ENCODE measurements at regions not wholly inside any gene's neighbourhood (a gene's known extent, or its start where the extent isn't known, plus 50 kb on each side); places are given as distances from the start of the nearest gene placed in this dataset.
"Not testable (repeated sequence)": the region's sequence is repeated elsewhere in the genome, so short reads cannot be mapped to it uniquely, and the experiment has no call there.

- TF ChIP-seq CTCF (IDR thresholded peaks at IDR 0.05; ENCODE audit: low read depth, low read length, missing control alignments): no peak
- DNase-seq (ENCODE audit: low read depth): no peak
- H3K4me3 ChIP-seq (ENCODE audit: low read depth, low read length): no peak overlapping the region
These were observed 1465.3 kb upstream of the GBE1 start for GRCh38 chr3:83226751-83227150.

- no peak overlapping the region for H3K4me3 ChIP-seq (ENCODE audit: low read depth, low read length)
- no peak for DNase-seq (ENCODE audit: low read depth)
These were observed 1462.8 kb upstream of the GBE1 start for GRCh38 chr3:83224101-83224868.

GRCh38 chr3:83218383-83219200, 1457.1 kb upstream of the GBE1 start:
- H3K4me3 ChIP-seq (ENCODE audit: low read depth, low read length): no peak overlapping the region
- no peak for TF ChIP-seq CTCF (IDR thresholded peaks at IDR 0.05; ENCODE audit: low read depth, low read length, missing control alignments)
- no peak for DNase-seq (ENCODE audit: low read depth)

More at GRCh38 chr3:83224101-83224868, 1462.8 kb upstream of the GBE1 start:
- TF ChIP-seq CTCF (IDR thresholded peaks at IDR 0.05; ENCODE audit: low read depth, low read length, missing control alignments): no peak

- DNase-seq (ENCODE audit: low read depth); H3K4me3 ChIP-seq (ENCODE audit: low read depth, low read length): not testable (repeated sequence)
These were observed 1456.2 kb upstream of the GBE1 start for GRCh38 chr3:83217595-83218118.

- DNase-seq (ENCODE audit: low read depth): no peak
- no peak overlapping the region for H3K4me3 ChIP-seq (ENCODE audit: low read depth, low read length)
- TF ChIP-seq CTCF (IDR thresholded peaks at IDR 0.05; ENCODE audit: low read depth, low read length, missing control alignments): no peak
These were observed 1455.6 kb upstream of the GBE1 start for GRCh38 chr3:83216919-83217594.

- no peak for TF ChIP-seq CTCF (IDR thresholded peaks at IDR 0.05; ENCODE audit: low read depth, low read length, missing control alignments)
- DNase-seq (ENCODE audit: low read depth): no peak
- H3K4me3 ChIP-seq (ENCODE audit: low read depth, low read length): no peak overlapping the region
These were observed 1433.8 kb upstream of the GBE1 start for GRCh38 chr3:83195243-83195642.

- no peak overlapping the region for H3K4me3 ChIP-seq (ENCODE audit: low read depth, low read length)
- no peak for DNase-seq (ENCODE audit: low read depth)
- no peak for TF ChIP-seq CTCF (IDR thresholded peaks at IDR 0.05; ENCODE audit: low read depth, low read length, missing control alignments)
These were observed 1432.1 kb upstream of the GBE1 start for GRCh38 chr3:83193526-83193925.

Data from GM12864 (cell line).